ENCODE measurements at regions not wholly inside any gene's neighbourhood (a gene's known extent, or its start where the extent isn't known, plus 50 kb on each side); places are given as distances from the start of the nearest gene placed in this dataset.

GRCh38 chr2:132270981-132271546 lies 109.3 kb upstream of the ANKRD30BL start:
- TF ChIP-seq CTCF (IDR thresholded peaks at IDR 0.05; ENCODE audit: low read depth, low read length, missing input control): no peak
- no peak for TF ChIP-seq TAF1 (conservative IDR thresholded peaks at IDR 0.05)
- TF ChIP-seq MAX (IDR thresholded peaks at IDR 0.05): no peak
- no peak for TF ChIP-seq SP1 (IDR thresholded peaks at IDR 0.05)
- TF ChIP-seq YY1 (IDR thresholded peaks at IDR 0.05): no peak

All from liver (tissue), 3 donors.